KBM-7 (cell line): ENCODE measurements at regions not wholly inside any gene's neighbourhood (a gene's known extent, or its start where the extent isn't known, plus 50 kb on each side); places are given as distances from the start of the nearest gene placed in this dataset.

Experiments
- DNase-seq: peaks from one replicate; pipeline ENCODE4 v3.0.0-alpha.2; 2015
- in situ Hi-C: fragments of 300-500 bp; cut with MboI; formaldehyde crosslinking; loops from 2 replicates; pipeline ENCODE4 v1.14.3; 2020; ENCODE audit warnings: low sequenced_read_pairs, low pct_unique_long_range_greater_than_20kb, mixed read lengths

DNA sequence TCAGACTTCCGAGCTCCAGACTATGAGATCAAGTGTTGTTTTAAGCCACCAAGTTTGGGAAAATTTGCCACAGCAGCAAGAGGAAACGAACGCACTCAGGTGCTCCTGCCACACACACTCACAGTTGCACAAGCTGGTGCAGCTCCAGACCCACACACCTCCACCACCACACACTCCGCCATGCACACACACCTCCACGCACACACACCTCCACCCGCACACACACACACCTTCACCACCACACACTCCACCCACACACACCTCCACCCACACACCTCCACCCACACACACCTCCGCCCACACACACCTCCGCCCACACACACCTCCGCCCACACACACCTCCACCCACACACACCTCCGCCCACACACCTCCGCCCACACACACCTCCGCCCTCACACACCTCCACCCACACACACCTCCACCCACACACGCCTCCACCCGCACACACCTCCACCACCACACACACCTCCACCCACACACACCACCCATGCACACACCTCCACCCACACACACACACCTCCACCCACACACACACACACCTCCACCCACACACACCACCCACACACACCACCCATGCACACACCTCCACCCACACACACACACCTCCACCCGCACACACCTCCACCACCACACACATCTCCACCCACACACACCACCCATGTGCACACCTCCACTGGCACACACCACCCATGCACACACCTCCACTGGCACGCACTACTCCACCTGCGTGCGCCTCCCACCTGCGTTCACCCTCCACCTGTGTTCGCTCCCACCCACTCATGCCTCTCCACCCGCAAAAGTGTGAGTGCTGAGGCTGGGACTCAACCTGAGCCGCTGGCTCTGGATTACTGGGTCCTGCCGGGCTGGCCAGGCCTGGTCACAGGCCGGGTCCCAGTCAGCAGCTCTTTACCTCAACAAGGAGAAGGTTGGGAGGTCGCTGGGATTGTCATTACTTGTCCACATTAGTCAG is 175.6 kb downstream of the BMP7 start:
- in situ Hi-C loops, result loop anchor here (10.0 to 25.0 kb wide), 3 partner anchors 244 to 1096 kb away; no protein-coding TSS in a partner anchor
- DNase-seq, result no peak

DNA sequence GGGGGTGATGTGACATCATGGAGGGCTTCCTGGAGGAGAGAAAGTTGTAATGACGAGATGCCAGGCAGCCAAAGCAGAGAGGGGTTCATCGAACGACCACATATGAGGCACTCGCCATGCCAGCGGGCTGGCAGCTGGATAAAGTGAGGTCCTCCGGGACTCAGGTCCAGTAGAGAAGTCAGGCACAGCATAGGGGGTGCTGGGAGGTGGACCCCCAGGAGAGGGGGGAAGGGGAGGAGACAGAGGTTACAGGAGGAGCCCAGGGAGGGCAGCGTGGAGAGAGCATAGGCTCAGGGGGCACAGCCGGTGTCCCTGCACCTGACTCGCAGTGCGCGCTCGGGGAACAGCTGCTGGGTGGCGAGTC is 174.7 kb downstream of the BMP7 start:
- DNase-seq, result no peak
- in situ Hi-C loops, result loop anchor here (10.0 to 25.0 kb wide), 3 partner anchors 243 to 1096 kb away; no protein-coding TSS in a partner anchor

DNA sequence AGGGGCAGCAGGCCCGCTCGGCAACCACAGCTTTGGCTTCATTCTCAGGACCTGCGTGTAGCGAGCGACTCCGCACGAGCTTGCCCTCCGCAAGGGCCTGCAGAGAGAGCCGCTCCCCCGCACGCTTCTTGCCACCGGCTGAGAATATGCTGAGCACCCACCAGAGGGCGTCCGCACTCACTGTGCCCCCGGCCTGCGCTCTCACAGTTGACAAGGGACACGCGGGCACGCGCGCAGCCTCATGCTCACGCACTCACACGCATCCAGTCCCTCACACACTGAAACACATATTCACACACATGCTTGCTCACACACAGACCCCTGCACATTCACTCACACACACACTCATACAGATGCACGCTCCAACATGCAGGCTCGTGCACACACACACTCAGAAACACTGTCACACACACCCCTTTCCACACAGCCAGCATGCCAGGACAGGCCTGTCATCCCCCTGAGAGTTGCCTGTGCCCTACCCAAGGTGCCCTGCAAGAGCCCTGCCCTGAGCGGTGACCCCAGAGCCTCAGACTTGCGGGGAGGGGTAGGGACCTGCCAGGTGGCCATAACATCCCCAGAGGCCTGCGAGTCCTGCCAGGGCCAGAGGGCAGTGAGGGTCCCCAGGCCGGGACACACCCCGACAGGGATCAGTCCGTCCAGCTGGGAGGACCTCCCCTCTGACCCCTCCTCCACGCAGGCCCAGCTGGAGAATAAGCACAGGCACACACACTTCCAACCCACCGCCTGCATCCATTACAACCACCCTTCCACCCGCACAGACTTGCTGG is 174.1 kb downstream of the BMP7 start:
- in situ Hi-C loops, result loop anchor here (10.0 to 25.0 kb wide), 3 partner anchors 242 to 1095 kb away; no protein-coding TSS in a partner anchor
- peak; percentile 72 for DNase-seq

DNA sequence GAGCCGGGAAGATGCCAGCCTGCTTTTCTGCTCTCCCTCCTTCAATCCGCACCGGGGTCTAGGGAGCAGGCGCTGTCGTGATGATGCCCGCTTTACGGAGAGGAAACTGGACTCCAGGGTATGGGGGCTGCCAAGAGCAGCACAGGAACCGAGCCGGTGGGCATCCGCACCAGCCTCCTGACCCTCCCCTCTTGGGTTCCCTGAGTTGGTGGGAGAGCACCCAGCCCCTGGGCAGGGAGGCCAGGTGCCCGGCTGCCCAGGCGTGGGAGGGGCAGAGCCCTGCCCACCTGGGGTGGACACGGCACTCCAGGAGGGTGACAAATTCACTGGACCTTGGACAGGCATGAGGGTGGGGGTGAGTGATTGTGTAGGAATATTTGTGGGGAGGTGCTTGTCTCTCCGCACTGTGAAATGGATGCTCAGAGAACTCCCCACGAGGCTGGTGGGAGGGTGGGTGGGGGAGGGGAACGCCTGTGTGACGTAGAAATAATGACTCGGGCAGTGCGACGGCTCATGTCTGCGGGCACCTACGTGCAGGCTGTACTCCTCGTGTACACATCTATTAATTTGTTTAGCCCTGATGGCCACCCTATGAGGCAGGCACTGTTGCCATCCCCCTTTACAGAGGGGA is 173.4 kb downstream of the BMP7 start:
- DNase-seq, result no peak
- in situ Hi-C loops, result loop anchor here (10.0 to 25.0 kb wide), 3 partner anchors 242 to 1094 kb away; no protein-coding TSS in a partner anchor

DNA sequence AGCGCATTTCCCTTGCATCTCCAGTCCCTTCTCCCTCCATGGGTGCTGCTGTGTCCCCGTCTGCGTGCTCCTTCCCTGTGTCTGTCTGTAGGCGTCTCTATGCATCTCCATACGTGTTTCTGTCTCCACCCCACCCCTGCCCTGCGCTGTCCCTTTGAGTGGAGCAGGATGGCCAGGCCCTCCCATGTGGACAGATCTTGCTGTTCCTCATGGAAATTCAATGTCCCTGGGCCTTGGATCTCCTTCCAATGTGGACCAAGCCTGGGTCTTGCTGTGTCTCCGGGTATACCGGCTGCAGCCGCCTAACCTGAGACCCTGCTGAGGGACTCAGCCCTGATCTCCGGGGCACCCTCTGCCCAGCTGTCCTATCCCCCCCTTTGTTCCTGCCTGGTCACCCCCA is 172.7 kb downstream of the BMP7 start:
- in situ Hi-C loops, result loop anchor here (10.0 to 25.0 kb wide), 3 partner anchors 241 to 1094 kb away; no protein-coding TSS in a partner anchor
- DNase-seq, result no peak

DNA sequence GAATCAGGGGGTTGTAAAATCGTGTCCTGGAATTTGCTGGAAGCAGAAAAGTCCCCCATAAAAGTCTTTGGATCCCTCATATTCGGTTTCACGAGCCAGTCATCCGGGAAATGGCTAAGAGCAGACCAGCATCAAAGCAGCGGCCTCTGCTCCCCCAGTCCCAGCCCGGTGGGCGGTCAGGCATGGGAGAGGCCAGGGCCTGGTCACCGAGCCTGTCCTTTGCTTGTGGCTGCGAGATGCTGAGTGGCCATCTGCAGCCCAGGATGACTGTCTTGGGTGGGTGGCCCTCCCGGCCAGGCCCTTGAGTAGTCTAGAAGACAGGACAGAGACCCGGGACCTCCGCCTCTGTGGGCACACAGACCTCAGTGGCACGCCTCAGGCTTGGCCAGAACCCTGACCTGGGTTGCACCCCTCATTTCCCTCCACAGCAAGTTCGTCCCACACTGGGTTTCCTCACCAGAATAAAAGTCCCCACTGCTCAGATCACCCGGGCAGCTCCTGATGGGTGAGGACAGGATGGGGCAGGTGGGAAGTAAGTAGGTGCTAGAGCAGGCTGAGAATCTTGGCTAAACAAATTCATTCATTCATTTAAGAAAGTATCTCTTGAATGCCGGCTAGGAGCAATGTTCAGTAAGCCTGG is 172.1 kb downstream of the BMP7 start:
- in situ Hi-C loops, result loop anchor here (10.0 to 25.0 kb wide), 3 partner anchors 240 to 1093 kb away; no protein-coding TSS in a partner anchor
- no peak for DNase-seq

DNA sequence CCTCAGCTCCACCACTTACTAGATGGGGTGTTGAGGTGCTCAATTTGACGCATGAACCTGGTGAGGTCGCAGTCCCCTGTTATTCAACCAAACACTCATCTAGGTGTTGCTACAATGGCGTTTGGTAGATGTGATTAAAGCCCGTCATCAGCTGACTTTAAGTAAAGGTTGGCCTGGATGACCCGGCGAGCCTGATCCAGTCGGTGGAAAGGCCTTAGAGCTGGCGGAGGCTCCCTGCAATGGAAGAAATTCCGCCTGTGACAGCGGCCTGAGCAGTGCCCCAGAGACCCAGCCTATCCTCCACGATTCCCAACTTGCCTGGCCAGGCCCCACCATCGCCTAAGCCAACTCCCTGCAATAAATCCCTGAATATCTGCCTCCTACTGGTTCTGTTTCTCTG is 171.4 kb downstream of the BMP7 start:
- no peak for DNase-seq
- in situ Hi-C loops, result loop anchor here (10.0 to 25.0 kb wide), 3 partner anchors 240 to 1092 kb away; no protein-coding TSS in a partner anchor

DNA sequence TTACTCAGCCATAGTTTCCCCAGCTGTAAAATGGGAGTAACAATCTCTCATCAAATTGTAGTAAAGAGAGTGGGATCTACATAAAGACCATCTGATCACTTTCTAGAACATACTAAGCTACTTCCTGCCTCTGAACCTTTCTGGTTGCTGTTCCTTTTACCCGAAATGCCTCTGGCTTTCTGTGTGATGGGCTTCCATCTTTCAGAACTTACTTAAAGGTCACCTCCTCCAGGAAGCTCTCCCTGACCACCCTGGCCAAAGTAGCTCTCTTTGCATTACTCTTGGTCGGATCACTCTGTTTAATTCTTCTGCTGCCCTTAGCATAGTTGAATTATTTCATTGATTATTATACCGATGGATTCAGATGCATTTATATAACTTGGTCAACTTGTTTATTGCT is 171.0 kb downstream of the BMP7 start:
- no peak for DNase-seq
- in situ Hi-C loops, result loop anchor here (10.0 to 25.0 kb wide), 3 partner anchors 239 to 1092 kb away; no protein-coding TSS in a partner anchor

DNA sequence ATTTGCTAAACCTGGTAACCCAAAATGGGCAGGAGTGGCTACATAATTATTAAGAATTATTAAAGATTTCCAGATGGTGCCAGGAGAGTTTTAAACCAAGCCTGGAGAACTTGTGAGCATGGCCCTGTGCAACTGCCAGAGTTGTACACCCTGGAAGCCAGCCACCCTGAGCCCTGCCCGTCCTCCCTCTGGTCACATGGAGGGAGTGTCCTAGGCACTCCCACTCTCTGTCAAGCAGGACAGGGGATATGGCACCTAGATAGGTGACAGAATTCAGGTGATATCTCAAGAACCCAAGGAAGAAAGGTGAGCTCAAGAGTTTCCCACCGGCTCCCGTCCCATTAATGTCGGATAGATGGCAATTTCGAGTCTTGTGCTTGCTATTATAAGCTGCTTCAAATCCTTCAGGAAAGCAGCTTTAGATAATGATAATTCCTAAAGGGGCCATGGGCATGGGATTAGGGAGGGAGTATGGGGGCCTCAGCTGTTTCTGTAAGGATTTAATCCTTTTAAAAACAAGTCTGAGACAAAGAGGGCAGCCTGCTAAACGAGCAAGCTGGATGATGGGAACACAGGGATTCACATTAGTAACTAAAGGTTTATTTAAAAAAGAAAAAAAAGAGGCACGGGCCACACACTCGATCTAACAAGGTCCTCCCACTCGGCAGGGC is 169.1 kb downstream of the BMP7 start:
- in situ Hi-C loops, result loop anchor here (10.0 to 25.0 kb wide), 3 partner anchors 237 to 1090 kb away; no protein-coding TSS in a partner anchor
- no peak for DNase-seq

DNA sequence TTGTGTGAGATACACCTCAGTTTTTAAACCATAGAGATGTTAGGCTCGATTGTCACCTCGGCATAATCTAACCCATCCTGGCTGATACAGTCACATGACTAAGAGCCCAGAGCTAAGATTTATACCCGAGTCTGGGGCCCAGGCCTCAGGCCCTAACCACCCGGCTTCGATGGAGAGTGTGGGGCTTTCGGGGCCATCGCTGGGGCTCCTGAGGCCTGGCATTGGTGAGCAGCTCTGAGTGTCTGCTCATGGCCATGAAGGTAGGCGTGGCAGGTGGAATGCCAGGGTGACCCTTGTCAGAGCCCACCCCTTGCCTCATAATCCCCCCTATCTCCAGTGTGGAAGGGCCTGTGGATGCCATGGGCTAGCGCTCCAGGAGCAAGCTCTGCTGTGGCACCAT is 164.3 kb downstream of the BMP7 start:
- DNase-seq, result no peak
- in situ Hi-C loops, result loop anchor here (25.0 kb wide), 1 partner anchor 110 kb away; no protein-coding TSS in a partner anchor

DNA sequence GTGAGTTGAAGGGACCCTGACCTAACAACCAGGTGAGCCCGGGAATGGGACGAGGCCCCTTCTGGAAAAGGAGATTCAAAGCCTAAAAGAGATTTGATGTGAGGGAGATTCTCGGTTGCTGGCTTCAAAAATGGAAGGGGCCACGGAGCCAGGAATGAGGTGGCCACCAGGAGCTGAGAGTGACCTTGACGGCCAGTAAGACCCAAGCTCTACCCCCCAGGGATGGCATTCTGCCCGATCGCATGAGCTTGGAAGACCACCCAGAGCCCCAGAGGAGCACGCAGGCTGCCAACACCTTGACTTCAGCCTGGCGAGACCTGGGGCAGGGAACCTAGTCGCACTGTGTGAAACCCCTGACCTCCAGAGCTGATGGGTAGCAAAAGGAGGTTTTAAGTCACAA is 163.9 kb downstream of the BMP7 start:
- in situ Hi-C loops, result loop anchor here (25.0 kb wide), 1 partner anchor 110 kb away; no protein-coding TSS in a partner anchor

DNA sequence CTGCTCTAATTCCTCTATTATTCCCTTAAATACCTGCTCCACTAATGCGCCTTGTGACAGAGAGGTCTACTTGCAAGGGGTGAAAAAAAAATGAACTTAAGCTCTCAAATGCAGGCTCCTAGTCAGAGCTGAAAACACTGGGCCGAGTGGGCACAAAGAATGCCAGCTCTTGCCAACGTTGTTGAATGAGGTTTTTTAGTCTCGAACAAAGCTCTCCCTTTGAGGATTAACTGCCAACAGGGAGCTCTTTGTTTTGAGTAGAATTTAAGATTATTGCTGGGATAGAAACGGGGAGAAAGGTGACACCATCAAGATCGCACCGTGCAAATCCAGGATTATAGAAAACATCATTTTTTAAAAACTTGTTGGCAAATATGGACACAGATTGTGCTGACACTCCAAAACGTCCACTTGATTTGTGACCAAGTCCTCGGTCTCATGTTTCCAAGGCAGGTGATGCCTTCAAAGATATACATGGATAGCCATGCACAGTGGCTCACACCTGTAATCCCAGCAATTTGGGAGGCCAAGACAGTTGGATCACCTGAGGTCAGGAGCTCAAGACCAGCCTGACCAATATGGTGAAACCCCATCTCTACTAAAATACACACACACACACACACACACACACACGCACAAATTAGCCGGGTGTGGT is 163.2 kb downstream of the BMP7 start:
- in situ Hi-C loops, result loop anchor here (25.0 kb wide), 1 partner anchor 109 kb away; no protein-coding TSS in a partner anchor
- DNase-seq, result no peak

More for the DNA sequence above, 163.9 kb downstream of the BMP7 start:
- no peak for DNase-seq

DNA sequence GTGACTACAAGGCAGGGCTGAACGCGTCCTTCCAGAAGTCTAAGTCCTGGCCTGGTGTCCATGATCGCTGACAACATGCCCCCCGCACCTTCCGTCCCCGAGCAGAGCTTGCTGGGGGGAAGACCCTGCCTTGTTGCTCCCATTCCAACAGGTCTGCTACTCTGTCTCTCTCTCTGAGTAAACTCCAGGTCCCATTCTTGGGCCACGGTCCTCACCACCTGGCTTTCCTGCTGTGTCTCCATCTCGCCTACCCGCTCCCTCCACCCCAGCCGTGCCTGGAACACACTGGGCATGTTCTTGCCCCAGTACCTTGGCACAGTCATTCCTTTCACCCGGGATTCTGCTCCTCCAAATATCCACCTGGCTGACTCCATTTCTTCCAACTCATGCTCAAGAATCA is 162.3 kb downstream of the BMP7 start:
- in situ Hi-C loops, result loop anchor here (25.0 kb wide), 1 partner anchor 108 kb away; no protein-coding TSS in a partner anchor

DNA sequence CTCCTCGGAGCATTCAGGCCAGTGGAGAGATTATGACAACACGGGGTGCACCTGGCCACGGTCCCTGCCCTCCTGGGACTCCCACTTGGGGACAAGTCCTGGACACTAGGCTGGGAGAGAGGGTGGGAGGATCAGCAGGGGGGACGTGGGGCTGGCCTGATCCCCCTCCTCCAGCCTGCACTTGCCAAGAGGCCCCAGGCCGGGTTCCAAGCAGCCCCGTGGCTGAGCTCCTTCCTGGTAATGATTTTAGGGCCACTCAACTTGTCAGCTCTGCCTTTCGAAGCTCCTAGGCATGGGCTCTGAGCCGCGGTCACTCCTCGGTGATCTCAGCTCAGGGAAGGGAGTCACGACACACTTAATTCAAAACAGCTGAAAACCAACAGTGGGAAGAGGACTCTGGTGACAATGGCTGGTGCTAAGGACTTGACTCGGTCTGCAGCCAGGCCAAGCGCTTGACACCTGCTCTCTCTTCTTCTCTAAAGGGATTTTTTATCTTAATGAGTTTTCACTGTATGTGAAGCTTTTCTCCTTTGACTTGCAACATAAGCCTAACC is 161.7 kb downstream of the BMP7 start:
- in situ Hi-C loops, result loop anchor here (25.0 kb wide), 1 partner anchor 108 kb away; no protein-coding TSS in a partner anchor
- no peak for DNase-seq

More for the DNA sequence above, 162.3 kb downstream of the BMP7 start:
- no peak for DNase-seq

DNA sequence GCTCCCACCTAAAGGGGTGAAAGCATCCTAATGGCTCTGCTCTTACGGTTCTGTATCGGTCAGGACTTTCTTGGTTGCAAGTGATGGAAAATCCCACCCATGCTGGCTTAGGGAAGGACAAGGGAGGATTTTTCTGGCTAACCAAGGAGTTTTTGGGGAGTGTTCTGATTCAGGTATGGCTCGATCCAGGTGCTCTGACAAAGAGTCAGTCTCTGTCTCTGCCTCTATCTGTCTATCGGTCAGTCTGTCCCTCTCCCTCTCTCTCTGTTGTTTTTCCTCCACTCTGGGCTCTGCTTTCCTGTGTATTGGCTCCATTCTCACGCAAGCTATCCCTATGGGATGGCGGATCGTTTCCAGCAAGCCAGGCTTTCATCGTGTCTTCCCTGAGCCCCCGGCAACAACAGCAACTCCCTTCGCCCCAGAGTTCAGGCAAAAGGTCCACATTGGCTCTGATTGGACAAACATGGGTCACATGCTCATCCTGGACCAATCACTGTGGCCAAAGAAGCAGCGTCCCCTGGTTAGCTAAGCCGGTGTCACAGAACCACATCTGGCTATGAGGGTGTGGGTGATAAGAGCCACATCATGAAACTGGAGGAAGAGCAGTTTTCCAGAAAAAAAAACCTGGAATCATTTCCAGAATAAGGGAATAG is 160.3 kb downstream of the BMP7 start:
- DNase-seq, result no peak
- in situ Hi-C loops, result loop anchor here (25.0 kb wide), 1 partner anchor 106 kb away; no protein-coding TSS in a partner anchor

DNA sequence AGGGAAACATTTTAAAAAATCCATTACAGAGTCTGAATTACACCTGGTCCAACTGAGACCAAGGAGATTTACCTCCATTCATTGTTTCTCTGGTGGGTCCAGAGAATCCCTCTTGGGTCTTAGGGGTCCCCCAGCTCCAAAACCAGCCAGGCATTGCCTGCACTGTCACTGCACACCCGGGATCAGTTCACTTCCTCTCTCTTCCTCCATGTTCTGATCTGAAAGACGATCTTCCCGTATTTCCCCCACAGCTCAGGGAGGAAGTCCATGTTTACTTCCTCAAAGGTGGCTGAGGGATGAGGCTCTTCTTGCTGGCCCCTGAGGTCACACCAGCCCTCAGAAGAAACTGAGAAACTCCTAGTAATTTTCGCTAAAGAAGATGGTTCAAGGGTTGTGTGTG is 159.7 kb downstream of the BMP7 start:
- in situ Hi-C loops, result loop anchor here (25.0 kb wide), 1 partner anchor 106 kb away; no protein-coding TSS in a partner anchor

More for the DNA sequence above, 159.7 kb downstream of the BMP7 start:
- DNase-seq, result no peak
